PC-3 (cell line): ENCODE measurements at regions not wholly inside any gene's neighbourhood (a gene's known extent, or its start where the extent isn't known, plus 50 kb on each side); places are given as distances from the start of the nearest gene placed in this dataset.

Source experiments
- EZH2 ChIP-seq: fragments of 300-600 bp; sonication (generic); IDR thresholded peaks from one replicate; pipeline ENCODE4 v1.6.1; 2017; ENCODE audit warnings: antibody characterized with exemption, mild to moderate bottlenecking, low read length; ENCODE audit not compliant: unreplicated experiment
- EZH2phosphoT487 ChIP-seq: fragments of 300-600 bp; sonication (generic); IDR thresholded peaks from 2 replicates; pipeline ENCODE4 v1.6.1; 2018; ENCODE audit warnings: mild to moderate bottlenecking, antibody characterized with exemption, low read length, borderline replicate concordance
- TF ChIP-seq, protein P1 (sequence below): fragments of 300-600 bp; sonication (generic); conservative IDR thresholded peaks from 2 replicates; pipeline ENCODE4 v1.5.1; 2017; ENCODE audit warnings: antibody characterized with exemption, low read depth, mild to moderate bottlenecking, low read length

DNA sequence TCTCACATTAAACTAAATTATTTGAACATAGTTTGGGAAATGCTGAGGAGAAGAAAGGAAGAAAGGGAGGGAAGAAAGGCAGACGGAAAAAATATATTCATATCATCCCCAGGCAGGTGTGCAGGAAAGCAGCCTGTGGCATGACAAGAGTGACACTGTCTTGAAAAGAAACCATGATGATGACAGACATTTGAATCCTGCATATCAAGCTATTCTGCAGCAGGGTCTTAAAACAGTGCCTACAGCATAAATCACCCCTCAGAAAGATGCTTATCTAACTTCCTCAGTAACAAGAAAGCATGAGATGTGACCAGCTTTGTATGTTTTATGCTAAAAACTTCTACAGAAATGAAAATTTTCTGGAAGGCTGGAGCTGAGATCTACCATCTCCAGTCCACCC, 144.5 kb upstream of the GRM7 start:
- TF ChIP-seq, protein P1, sequence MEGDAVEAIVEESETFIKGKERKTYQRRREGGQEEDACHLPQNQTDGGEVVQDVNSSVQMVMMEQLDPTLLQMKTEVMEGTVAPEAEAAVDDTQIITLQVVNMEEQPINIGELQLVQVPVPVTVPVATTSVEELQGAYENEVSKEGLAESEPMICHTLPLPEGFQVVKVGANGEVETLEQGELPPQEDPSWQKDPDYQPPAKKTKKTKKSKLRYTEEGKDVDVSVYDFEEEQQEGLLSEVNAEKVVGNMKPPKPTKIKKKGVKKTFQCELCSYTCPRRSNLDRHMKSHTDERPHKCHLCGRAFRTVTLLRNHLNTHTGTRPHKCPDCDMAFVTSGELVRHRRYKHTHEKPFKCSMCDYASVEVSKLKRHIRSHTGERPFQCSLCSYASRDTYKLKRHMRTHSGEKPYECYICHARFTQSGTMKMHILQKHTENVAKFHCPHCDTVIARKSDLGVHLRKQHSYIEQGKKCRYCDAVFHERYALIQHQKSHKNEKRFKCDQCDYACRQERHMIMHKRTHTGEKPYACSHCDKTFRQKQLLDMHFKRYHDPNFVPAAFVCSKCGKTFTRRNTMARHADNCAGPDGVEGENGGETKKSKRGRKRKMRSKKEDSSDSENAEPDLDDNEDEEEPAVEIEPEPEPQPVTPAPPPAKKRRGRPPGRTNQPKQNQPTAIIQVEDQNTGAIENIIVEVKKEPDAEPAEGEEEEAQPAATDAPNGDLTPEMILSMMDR = no peak
- no peak for TF ChIP-seq EZH2
- TF ChIP-seq EZH2phosphoT487 = no peak
